GM21447 (cell line): ENCODE measurements at regions not wholly inside any gene's neighbourhood (a gene's known extent, or its start where the extent isn't known, plus 50 kb on each side); places are given as distances from the start of the nearest gene placed in this dataset.

ENCODE experiments used
- ATAC-seq: cut with Tn5 transposase; IDR thresholded peaks from one replicate; pipeline ENCODE4 v1.9.1; 2021; ENCODE audit not compliant: unreplicated experiment

- ATAC-seq: no peak
Measured at GRCh38 chr4:26094911-26095310, 180.9 kb downstream of the SMIM20 start.

GRCh38 chr4:26099967-26100366, 185.9 kb downstream of the SMIM20 start:
- ATAC-seq: no peak

GRCh38 chr4:26101011-26101410, 187.0 kb downstream of the SMIM20 start:
- no peak for ATAC-seq

- ATAC-seq: peak; percentile 78
Measured at GRCh38 chr4:26104056-26104685, 190.2 kb downstream of the SMIM20 start.

- no peak for ATAC-seq
Measured at GRCh38 chr4:26105337-26105736, 191.3 kb downstream of the SMIM20 start.

- ATAC-seq: no peak
Measured at GRCh38 chr4:26105815-26106699, 192.0 kb downstream of the SMIM20 start.

GRCh38 chr4:26106776-26107175, 192.8 kb downstream of the SMIM20 start:
- ATAC-seq: no peak

- no peak for ATAC-seq
Measured at GRCh38 chr4:26108054-26108453, 194.0 kb downstream of the SMIM20 start.

GRCh38 chr4:26110493-26110892, 196.5 kb downstream of the SMIM20 start:
- ATAC-seq: no peak

- no peak for ATAC-seq
Measured at GRCh38 chr4:26113339-26113940, 199.4 kb downstream of the SMIM20 start.

- ATAC-seq: no peak
Measured at GRCh38 chr4:26116057-26116456, 202.0 kb downstream of the SMIM20 start.

GRCh38 chr4:26120098-26120825, 200.6 kb upstream of the RBPJ start:
- ATAC-seq: no peak

- ATAC-seq: no peak
Measured at GRCh38 chr4:26122690-26123089, 198.1 kb upstream of the RBPJ start.

GRCh38 chr4:26124753-26125321, 196.0 kb upstream of the RBPJ start:
- ATAC-seq: no peak

GRCh38 chr4:26126143-26126718, 194.6 kb upstream of the RBPJ start:
- ATAC-seq: peak; percentile 51

GRCh38 chr4:26126994-26127393, 193.8 kb upstream of the RBPJ start:
- ATAC-seq: no peak

GRCh38 chr4:26127851-26128337, 192.9 kb upstream of the RBPJ start:
- no peak for ATAC-seq

- peak; percentile 73 for ATAC-seq
Measured at GRCh38 chr4:26130173-26130572, 190.6 kb upstream of the RBPJ start.

- ATAC-seq: no peak
Measured at GRCh38 chr4:26130841-26131432, 189.9 kb upstream of the RBPJ start.

GRCh38 chr4:26131711-26132110, 189.1 kb upstream of the RBPJ start:
- ATAC-seq: peak; percentile 54
